ENCODE measurements at regions not wholly inside any gene's neighbourhood (a gene's known extent, or its start where the extent isn't known, plus 50 kb on each side); places are given as distances from the start of the nearest gene placed in this dataset.

DNA sequence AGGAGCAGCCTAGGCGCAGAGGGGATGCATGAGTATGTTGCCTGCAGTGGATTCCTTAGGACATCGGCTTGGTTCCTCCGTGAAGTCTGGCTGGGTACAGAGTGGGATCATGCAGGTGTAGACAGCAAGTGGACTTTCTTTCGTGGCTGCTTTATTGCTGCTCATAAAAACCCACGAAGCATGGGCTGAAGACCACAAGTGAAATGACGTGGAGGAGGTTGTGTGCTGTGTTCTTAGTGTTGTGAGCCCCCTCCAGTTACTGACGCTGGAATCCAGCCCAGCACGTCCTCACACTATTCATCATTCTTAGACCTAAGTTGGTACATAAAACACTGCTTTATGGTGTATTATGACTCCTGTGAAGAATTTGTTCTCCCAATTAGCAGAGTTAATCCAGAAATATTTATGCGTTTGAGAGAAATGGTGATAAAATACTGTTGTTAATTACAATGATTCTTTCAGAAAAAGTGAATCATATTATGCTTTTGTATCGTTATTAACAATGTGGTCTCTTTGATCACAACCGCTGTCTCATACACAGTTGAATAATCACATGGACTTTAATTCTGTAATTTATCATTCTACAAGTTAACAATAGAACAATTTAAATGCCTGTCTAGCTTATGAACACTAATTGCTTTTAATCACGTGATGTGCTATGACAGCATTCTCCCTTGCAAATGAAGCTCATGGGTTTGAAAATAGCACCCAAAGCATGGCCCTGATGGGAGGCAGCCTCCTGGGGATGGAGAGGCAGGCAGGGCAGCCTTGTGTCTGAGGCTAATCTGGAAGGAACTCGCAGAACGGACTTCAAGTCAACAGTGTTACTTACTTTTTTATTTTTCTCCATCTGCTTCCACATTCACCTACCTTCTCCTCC is 233.9 kb upstream of the SYNDIG1 start:
- intact Hi-C loops (cut with micrococcal nuclease) (no loop called here), in situ Hi-C loops (cut with MboI) (no loop called here)
- WGBS (ENCODE audit: insufficient coverage, low coverage, missing lambda C conversion rate), result 1% methylated on average over 12 of the region's 14 CpGs
- ATAC-seq, result no peak
- CTCF ChIA-PET (ENCODE audit: low intra/inter-chr PET ratio), result no interaction called here
- no TSS peak for BruUV-seq (replicated peaks)
- no peak for FAIRE-seq
- Histone ChIP-seq H3K4me3 (no peak overlapping the region), H3K36me3 (ENCODE audit: control insufficient read depth, insufficient read depth, low read length) (no peaks in the 10 kb centered on the region), H3K27me3 (ENCODE audit: control insufficient read depth in 2 of 2, insufficient read depth in 2 of 2, low read length in 2 of 2) (no peaks in the 10 kb centered on the region), H3K27ac (ENCODE audit: extremely low read depth, low read depth, low read length) (no peak overlapping the region), H3K4me1 (replicated peaks in 1 of 2; ENCODE audit: control insufficient read depth in 2 of 2, insufficient read depth in 2 of 2, low read length in 2 of 2) (no peaks in the 10 kb centered on the region), H3K79me2 (ENCODE audit: control insufficient read depth, insufficient read depth, low read length) (no peaks in the 10 kb centered on the region), H3K9me1 (ENCODE audit: control insufficient read depth, insufficient read depth, low read length) (no peaks in the 10 kb centered on the region), H3K9me3 (replicated peaks; ENCODE audit: control insufficient read depth, insufficient read depth, low read depth, low read length) (no peaks in the 10 kb centered on the region), H3K9ac (ENCODE audit: insufficient read depth in 1 of 2, low read depth in 2 of 2, low read length in 2 of 2) (no peak overlapping the region), H3K4me2 (ENCODE audit: insufficient read depth, low read length) (no peak overlapping the region), H4K20me1 (replicated peaks; ENCODE audit: control insufficient read depth, insufficient read depth, low read length) (no peaks in the 10 kb centered on the region), H2AFZ (ENCODE audit: low read depth, low read length) (no peak overlapping the region)
- POLR2A ChIA-PET, result interaction anchor here (0.7 kb wide), 1 partner anchor 280 kb away, joined by 3 read pairs; no protein-coding TSS in a partner anchor
- no peak for DNase-seq (ENCODE audit: extremely low read depth in 1 of 4, low spot score in 3 of 4)
- TF ChIP-seq, protein P1, sequence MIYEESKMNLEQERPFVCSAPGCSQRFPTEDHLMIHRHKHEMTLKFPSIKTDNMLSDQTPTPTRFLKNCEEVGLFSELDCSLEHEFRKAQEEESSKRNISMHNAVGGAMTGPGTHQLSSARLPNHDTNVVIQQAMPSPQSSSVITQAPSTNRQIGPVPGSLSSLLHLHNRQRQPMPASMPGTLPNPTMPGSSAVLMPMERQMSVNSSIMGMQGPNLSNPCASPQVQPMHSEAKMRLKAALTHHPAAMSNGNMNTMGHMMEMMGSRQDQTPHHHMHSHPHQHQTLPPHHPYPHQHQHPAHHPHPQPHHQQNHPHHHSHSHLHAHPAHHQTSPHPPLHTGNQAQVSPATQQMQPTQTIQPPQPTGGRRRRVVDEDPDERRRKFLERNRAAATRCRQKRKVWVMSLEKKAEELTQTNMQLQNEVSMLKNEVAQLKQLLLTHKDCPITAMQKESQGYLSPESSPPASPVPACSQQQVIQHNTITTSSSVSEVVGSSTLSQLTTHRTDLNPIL (CRISPR knock-in tag; IDR thresholded peaks at IDR 0.05), result no peak
- TF ChIP-seq, protein P2, sequence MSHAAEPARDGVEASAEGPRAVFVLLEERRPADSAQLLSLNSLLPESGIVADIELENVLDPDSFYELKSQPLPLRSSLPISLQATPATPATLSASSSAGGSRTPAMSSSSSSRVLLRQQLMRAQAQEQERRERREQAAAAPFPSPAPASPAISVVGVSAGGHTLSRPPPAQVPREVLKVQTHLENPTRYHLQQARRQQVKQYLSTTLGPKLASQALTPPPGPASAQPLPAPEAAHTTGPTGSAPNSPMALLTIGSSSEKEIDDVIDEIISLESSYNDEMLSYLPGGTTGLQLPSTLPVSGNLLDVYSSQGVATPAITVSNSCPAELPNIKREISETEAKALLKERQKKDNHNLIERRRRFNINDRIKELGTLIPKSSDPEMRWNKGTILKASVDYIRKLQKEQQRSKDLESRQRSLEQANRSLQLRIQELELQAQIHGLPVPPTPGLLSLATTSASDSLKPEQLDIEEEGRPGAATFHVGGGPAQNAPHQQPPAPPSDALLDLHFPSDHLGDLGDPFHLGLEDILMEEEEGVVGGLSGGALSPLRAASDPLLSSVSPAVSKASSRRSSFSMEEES (CRISPR knock-in tag; IDR thresholded peaks at IDR 0.05), result peak; percentile 58
- TF ChIP-seq ZNF354B (CRISPR knock-in tag; IDR thresholded peaks at IDR 0.05) (no peak), CBFB (CRISPR knock-in tag; IDR thresholded peaks at IDR 0.05) (no peak), NFYB (IDR thresholded peaks at IDR 0.05; ENCODE audit: extremely low read depth, insufficient read length) (no peak), E2F8 (IDR thresholded peaks at IDR 0.05; ENCODE audit: low read depth, partially characterized antibody) (no peak), ZNF766 (CRISPR knock-in tag; conservative IDR thresholded peaks at IDR 0.05) (no peak), RFX7 (CRISPR knock-in tag; IDR thresholded peaks at IDR 0.05) (no peak), ZNF197 (CRISPR knock-in tag; IDR thresholded peaks at IDR 0.05; ENCODE audit: low read depth) (no peak)

All from K562 (cell line).